ENCODE measurements at regions not wholly inside any gene's neighbourhood (a gene's known extent, or its start where the extent isn't known, plus 50 kb on each side); places are given as distances from the start of the nearest gene placed in this dataset.

- Mint-ChIP-seq H3K4me1 (no peaks in the 10 kb centered on the region), H3K27me3 (ENCODE audit: insufficient read depth) (no peaks in the 10 kb centered on the region), H3K27ac (no peak overlapping the region), H3K4me3 (no peak overlapping the region), H3K9me3 (no peaks in the 10 kb centered on the region), H3K36me3 (ENCODE audit: low read depth) (no peaks in the 10 kb centered on the region)
- Histone ChIP-seq H3K27ac (ENCODE audit: low read depth, low read length) (no peak overlapping the region), H3K27me3 (ENCODE audit: control insufficient read depth, insufficient read depth, low read length, poor library complexity, severe bottlenecking) (no peaks in the 10 kb centered on the region), H3K9ac (ENCODE audit: extremely low read depth, low read length, poor library complexity, severe bottlenecking) (no peak overlapping the region), H3K36me3 (ENCODE audit: control insufficient read depth, insufficient read depth, low read length) (no peaks in the 10 kb centered on the region), H3K4me3 (ENCODE audit: low read length) (no peak overlapping the region), H3K4me1 (ENCODE audit: control insufficient read depth, insufficient read depth, low read length) (no peaks in the 10 kb centered on the region), H3K9me3 (ENCODE audit: control insufficient read depth, low read length) (no peaks in the 10 kb centered on the region)
- TF ChIP-seq CTCF (conservative IDR thresholded peaks at IDR 0.05), result no peak
- WGBS, 2 experiments (ENCODE audit: insufficient coverage in 1 of 2, insufficient read length in 1 of 2), result 93 to 97% methylated on average over 3 to 6 of the region's 7 CpGs
- DNase-seq, result no peak
Measured at GRCh38 chr1:79547514-79547913, 541.0 kb upstream of the ADGRL4 start.

GRCh38 chr1:79543394-79543793 lies 536.9 kb upstream of the ADGRL4 start:
- WGBS, 2 experiments (ENCODE audit: insufficient coverage in 1 of 2, insufficient read length in 1 of 2), result 91 to 100% methylated on average over 3 of the region's 3 CpGs
- no peak for TF ChIP-seq CTCF (conservative IDR thresholded peaks at IDR 0.05)
- H3K4me1 Mint-ChIP-seq, result no peaks in the 10 kb centered on the region
- H3K9me3 ChIP-seq (ENCODE audit: control insufficient read depth, low read length), result no peaks in the 10 kb centered on the region
- H3K27ac ChIP-seq (ENCODE audit: low read depth, low read length), result no peak overlapping the region
- no peak overlapping the region for H3K4me3 ChIP-seq (ENCODE audit: low read length)
- no peak overlapping the region for H3K27ac Mint-ChIP-seq
- H3K4me3 Mint-ChIP-seq, result no peak overlapping the region
- no peaks in the 10 kb centered on the region for H3K27me3 Mint-ChIP-seq (ENCODE audit: insufficient read depth)
- H3K36me3 ChIP-seq (ENCODE audit: control insufficient read depth, insufficient read depth, low read length), result no peaks in the 10 kb centered on the region
- H3K4me1 ChIP-seq (ENCODE audit: control insufficient read depth, insufficient read depth, low read length), result no peaks in the 10 kb centered on the region
- DNase-seq, result no peak
- H3K9me3 Mint-ChIP-seq, result no peaks in the 10 kb centered on the region
- no peaks in the 10 kb centered on the region for H3K27me3 ChIP-seq (ENCODE audit: control insufficient read depth, insufficient read depth, low read length, poor library complexity, severe bottlenecking)
- no peaks in the 10 kb centered on the region for H3K36me3 Mint-ChIP-seq (ENCODE audit: low read depth)
- H3K9ac ChIP-seq (ENCODE audit: extremely low read depth, low read length, poor library complexity, severe bottlenecking), result no peak overlapping the region

GRCh38 chr1:79539001-79539400 lies 532.5 kb upstream of the ADGRL4 start:
- H3K4me3 Mint-ChIP-seq, result no peak overlapping the region
- no peak for TF ChIP-seq CTCF (conservative IDR thresholded peaks at IDR 0.05)
- H3K9me3 ChIP-seq (ENCODE audit: control insufficient read depth, low read length), result no peaks in the 10 kb centered on the region
- H3K9me3 Mint-ChIP-seq, result no peaks in the 10 kb centered on the region
- no peak overlapping the region for H3K9ac ChIP-seq (ENCODE audit: extremely low read depth, low read length, poor library complexity, severe bottlenecking)
- H3K36me3 Mint-ChIP-seq (ENCODE audit: low read depth), result no peaks in the 10 kb centered on the region
- H3K27ac ChIP-seq (ENCODE audit: low read depth, low read length), result no peak overlapping the region
- no peak overlapping the region for H3K27ac Mint-ChIP-seq
- no peaks in the 10 kb centered on the region for H3K4me1 ChIP-seq (ENCODE audit: control insufficient read depth, insufficient read depth, low read length)
- no peak overlapping the region for H3K4me3 ChIP-seq (ENCODE audit: low read length)
- H3K4me1 Mint-ChIP-seq, result no peaks in the 10 kb centered on the region
- H3K36me3 ChIP-seq (ENCODE audit: control insufficient read depth, insufficient read depth, low read length), result no peaks in the 10 kb centered on the region
- DNase-seq, result no peak
- H3K27me3 Mint-ChIP-seq (ENCODE audit: insufficient read depth), result no peaks in the 10 kb centered on the region
- H3K27me3 ChIP-seq (ENCODE audit: control insufficient read depth, insufficient read depth, low read length, poor library complexity, severe bottlenecking), result no peaks in the 10 kb centered on the region

Measured in endodermal cell (in vitro differentiated cells).